HepG2 (cell line): ENCODE measurements at regions not wholly inside any gene's neighbourhood (a gene's known extent, or its start where the extent isn't known, plus 50 kb on each side); places are given as distances from the start of the nearest gene placed in this dataset.

Source experiments
- ATAC-seq: fragments of 200-7000 bp; cut with Tn5 transposase; 3 replicates; pipeline ENCODE4 v1.9.1; 2020; ENCODE audit warnings: mild to moderate bottlenecking, moderate library complexity
- BruUV-seq: library from RNA; stranded (reverse); fragments of 400-500 nt; replicated peaks from 2 replicates; lab custom pipeline; 2021; lab: Mats Ljungman, UMichigan
- CTCF ChIA-PET: fragments of 300-600 bp; formaldehyde crosslinking; extraction: SDS; loops from one replicate; lab custom pipeline; 2021; ENCODE audit warnings: low total read pairs, inconsistent platforms, low intra/inter-chr PET ratio; lab: Yijun Ruan, JAX
- POLR2A ChIA-PET: fragments of 350-600 bp; sonication (Branson Sonifier 250); formaldehyde crosslinking; loops from one replicate; lab custom pipeline; 2020; ENCODE audit warnings: antibody characterized with exemption, inconsistent platforms; lab: Yijun Ruan, JAX
- DNase-seq: peaks from one replicate; pipeline ENCODE4 v3.0.0-alpha.2; 2015; ENCODE audit warnings: low spot score
- FAIRE-seq: peaks from 3 replicates; lab custom pipeline; 2011; peaks lifted over from hg19 to GRCh38; lab: Jason Lieb, UNC
- H2AFZ ChIP-seq: one replicate; pipeline ENCODE4 v1.6.1; 2011; ENCODE audit warnings: low read length, inconsistent platforms
- H3K27ac ChIP-seq: fragments of 300-600 bp; 3 replicates; pipeline ENCODE4 v1.8.0; 2011; ENCODE audit warnings: mixed run types, mild to moderate bottlenecking, mixed read lengths, low read length, inconsistent platforms; ENCODE audit not compliant: insufficient read depth; ENCODE audit errors: extremely low read length
- H3K27me3 ChIP-seq, 2 experiments: fragments of 200-600 bp in 1 of 2; 2 replicates in 1 of 2; 3 replicates in 1 of 2; pipeline versions ENCODE4 v1.6.0 to v1.8.0; 2011; ENCODE audit warnings: low read length in 2 of 2, mild to moderate bottlenecking in 2 of 2, moderate library complexity in 2 of 2, inconsistent platforms in 1 of 2; ENCODE audit not compliant: insufficient read depth in 2 of 2, control insufficient read depth in 1 of 2
- H3K36me3 ChIP-seq, 2 experiments: fragments of 200-600 bp in 1 of 2; replicated peaks in 1 of 2; 2 replicates in 1 of 2; 3 replicates in 1 of 2; pipeline versions ENCODE4 v1.5.1 to v1.8.0; 2011; ENCODE audit warnings: low read length in 2 of 2, inconsistent platforms in 1 of 2; ENCODE audit not compliant: insufficient read depth in 2 of 2, control insufficient read depth in 1 of 2
- H3K4me1 ChIP-seq: 2 replicates; pipeline ENCODE4 v1.5.1; 2012; ENCODE audit warnings: low read length, inconsistent platforms; ENCODE audit not compliant: insufficient read depth
- H3K4me2 ChIP-seq: 2 replicates; pipeline ENCODE4 v1.6.0; 2011; ENCODE audit warnings: low read depth, low read length, inconsistent platforms
- H3K4me3 ChIP-seq, 3 experiments: fragments of 200-600 bp in 1 of 3; sonication (generic), shearing (Covaris generic) in 1 of 3; replicated peaks in 1 of 3; 2 replicates each; pipeline ENCODE4 v1.5.1; 2011 to 2016; ENCODE audit warnings: low read length in 3 of 3, inconsistent platforms in 2 of 3, low read depth in 2 of 3, mild to moderate bottlenecking in 2 of 3, control low read depth in 1 of 3, mixed read lengths in 1 of 3; ENCODE audit not compliant: insufficient read depth in 1 of 3
- H3K79me2 ChIP-seq: one replicate; pipeline ENCODE4 v1.6.1; 2011; ENCODE audit warnings: low read length, inconsistent platforms; ENCODE audit not compliant: insufficient read depth
- H3K9ac ChIP-seq: 2 replicates; pipeline ENCODE4 v1.6.0; 2011; ENCODE audit warnings: mild to moderate bottlenecking, low read depth, low read length, inconsistent platforms; ENCODE audit not compliant: insufficient read depth
- H3K9me3 ChIP-seq: 2 replicates; pipeline ENCODE4 v1.5.1; 2012; ENCODE audit warnings: mild to moderate bottlenecking, low read length
- H4K20me1 ChIP-seq: 2 replicates; pipeline ENCODE4 v1.6.0; 2011; ENCODE audit warnings: inconsistent platforms, mild to moderate bottlenecking, low read length, moderate library complexity; ENCODE audit not compliant: insufficient read depth
- ARID4A ChIP-seq: sonication (generic); formaldehyde crosslinking; IDR thresholded peaks from 2 replicates; pipeline ENCODE4 v1.5.0; 2020; ENCODE audit warnings: mild to moderate bottlenecking, missing genetic modification reagents, borderline replicate concordance
- CSRNP1 ChIP-seq: sonication (generic); formaldehyde crosslinking; IDR thresholded peaks from 2 replicates; pipeline ENCODE4 v1.8.1; 2023; ENCODE audit warnings: mild to moderate bottlenecking, missing genetic modification reagents
- HES4 ChIP-seq: sonication (generic); formaldehyde crosslinking; IDR thresholded peaks from 2 replicates; pipeline ENCODE4 v1.9.0; 2021; ENCODE audit warnings: mild to moderate bottlenecking, missing genetic modification reagents, borderline replicate concordance
- KLF9 ChIP-seq: IDR thresholded peaks from 2 replicates; pipeline ENCODE4 v1.6.1; 2016; ENCODE audit warnings: low read depth
- REPIN1 ChIP-seq: sonication (generic); formaldehyde crosslinking; IDR thresholded peaks from 2 replicates; pipeline ENCODE4 v1.8.0; 2022; ENCODE audit warnings: missing genetic modification reagents, low read depth, mild to moderate bottlenecking, borderline replicate concordance
- SOX13 ChIP-seq, 3 experiments: fragments of 450-650 bp in 1 of 3; sonication (generic) in 1 of 3; formaldehyde crosslinking in 1 of 3; IDR thresholded peaks in 2 of 3; conservative IDR thresholded peaks in 1 of 3; 2 replicates each; pipeline versions ENCODE4 v1.5.0 to v1.6.1; 2016 to 2020; ENCODE audit warnings: antibody characterized with exemption in 1 of 3, mild to moderate bottlenecking in 1 of 3, missing compliant biosample characterization in 1 of 3, missing genetic modification reagents in 1 of 3, moderate library complexity in 1 of 3
- SP140L ChIP-seq: sonication (generic); formaldehyde crosslinking; IDR thresholded peaks from 2 replicates; pipeline ENCODE4 v1.4.0; 2020; ENCODE audit warnings: missing genetic modification reagents, borderline replicate concordance
- ZNF430 ChIP-seq: sonication (generic); formaldehyde crosslinking; IDR thresholded peaks from 2 replicates; pipeline ENCODE4 v1.9.0; 2021; ENCODE audit warnings: mild to moderate bottlenecking, missing genetic modification reagents
- ZNF672 ChIP-seq: sonication (generic); formaldehyde crosslinking; IDR thresholded peaks from 2 replicates; pipeline ENCODE4 v1.8.1; 2022; ENCODE audit warnings: missing genetic modification reagents
- WGBS: methylation state at CpG from one replicate; pipeline ENCODE4 v1.1.6; 2017; ENCODE audit warnings: low lambda C conversion rate; 5-methylcytosine and 5-hydroxymethylcytosine counted together
- in situ Hi-C: cut with HindIII; loops from 2 replicates; pipeline ENCODE4 v1.10.0; 2017; ENCODE audit warnings: low pct_unique_long_range_greater_than_20kb; ENCODE audit not compliant: extremely low pct_ligation_motif_present
- intact Hi-C: fragments of 100-400 bp; cut with micrococcal nuclease; formaldehyde crosslinking; loops from one replicate; pipeline ENCODE4 v1.10.0; 2022; ENCODE audit not compliant: unreplicated experiment
- TF ChIP-seq, protein P1 (sequence below): fragments of 450-650 bp; IDR thresholded peaks from 2 replicates; pipeline ENCODE4 v1.6.1; 2017; ENCODE audit warnings: mild to moderate bottlenecking

GRCh38 chr9:106288689-106289088 lies 574.3 kb upstream of the ZNF462 start:
- Histone ChIP-seq H3K27me3 (no peaks in the 10 kb centered on the region), H4K20me1 (no peaks in the 10 kb centered on the region), H3K4me1 (no peaks in the 10 kb centered on the region), H3K9ac (no peak overlapping the region), H3K79me2 (no peaks in the 10 kb centered on the region), H2AFZ (no peak overlapping the region), H3K4me3 (no peak overlapping the region), H3K4me2 (no peak overlapping the region), H3K9me3 (no peaks in the 10 kb centered on the region), H3K27ac (no peak overlapping the region), H3K36me3 (no peaks in the 10 kb centered on the region)
- 56% methylated on average over 8 of the region's 8 CpGs for WGBS
- no peak for ATAC-seq
- BruUV-seq: no TSS peak
- intact Hi-C loops (no loop called here), in situ Hi-C loops (no loop called here)
- FAIRE-seq: no peak
- DNase-seq: no peak
- CTCF ChIA-PET: no interaction called here
- POLR2A ChIA-PET: no interaction called here
- TF ChIP-seq SP140L: no peak
- TF ChIP-seq KLF9: no peak
- TF ChIP-seq CSRNP1 (CRISPR knock-in tag): no peak
- no peak for TF ChIP-seq SOX13 (IDR thresholded peaks at IDR 0.05)
- no peak for TF ChIP-seq SOX13 (CRISPR knock-in tag; conservative IDR thresholded peaks at IDR 0.05 in 1 of 2, IDR thresholded peaks at IDR 0.05 in 1 of 2)
- no peak for TF ChIP-seq ARID4A
- no peak for TF ChIP-seq REPIN1 (CRISPR knock-in tag)
- TF ChIP-seq, protein P1, sequence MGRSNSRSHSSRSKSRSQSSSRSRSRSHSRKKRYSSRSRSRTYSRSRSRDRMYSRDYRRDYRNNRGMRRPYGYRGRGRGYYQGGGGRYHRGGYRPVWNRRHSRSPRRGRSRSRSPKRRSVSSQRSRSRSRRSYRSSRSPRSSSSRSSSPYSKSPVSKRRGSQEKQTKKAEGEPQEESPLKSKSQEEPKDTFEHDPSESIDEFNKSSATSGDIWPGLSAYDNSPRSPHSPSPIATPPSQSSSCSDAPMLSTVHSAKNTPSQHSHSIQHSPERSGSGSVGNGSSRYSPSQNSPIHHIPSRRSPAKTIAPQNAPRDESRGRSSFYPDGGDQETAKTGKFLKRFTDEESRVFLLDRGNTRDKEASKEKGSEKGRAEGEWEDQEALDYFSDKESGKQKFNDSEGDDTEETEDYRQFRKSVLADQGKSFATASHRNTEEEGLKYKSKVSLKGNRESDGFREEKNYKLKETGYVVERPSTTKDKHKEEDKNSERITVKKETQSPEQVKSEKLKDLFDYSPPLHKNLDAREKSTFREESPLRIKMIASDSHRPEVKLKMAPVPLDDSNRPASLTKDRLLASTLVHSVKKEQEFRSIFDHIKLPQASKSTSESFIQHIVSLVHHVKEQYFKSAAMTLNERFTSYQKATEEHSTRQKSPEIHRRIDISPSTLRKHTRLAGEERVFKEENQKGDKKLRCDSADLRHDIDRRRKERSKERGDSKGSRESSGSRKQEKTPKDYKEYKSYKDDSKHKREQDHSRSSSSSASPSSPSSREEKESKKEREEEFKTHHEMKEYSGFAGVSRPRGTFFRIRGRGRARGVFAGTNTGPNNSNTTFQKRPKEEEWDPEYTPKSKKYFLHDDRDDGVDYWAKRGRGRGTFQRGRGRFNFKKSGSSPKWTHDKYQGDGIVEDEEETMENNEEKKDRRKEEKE: no peak
- TF ChIP-seq ZNF430 (CRISPR knock-in tag): no peak
- no peak for TF ChIP-seq HES4 (CRISPR knock-in tag)
- TF ChIP-seq ZNF672 (CRISPR knock-in tag): no peak
